Tibial artery (tissue), 4 donors: ENCODE measurements at regions not wholly inside any gene's neighbourhood (a gene's known extent, or its start where the extent isn't known, plus 50 kb on each side); places are given as distances from the start of the nearest gene placed in this dataset.

Experiments used
- DNase-seq, 2 donors: peaks; one replicate each; pipeline ENCODE4 v3.0.0-alpha.2; 2019
- H3K27ac ChIP-seq, 2 donors: fragments of 200-600 bp; sonication (generic) in 1 of 2; 1 replicate in 1 of 2; 2 replicates in 1 of 2; pipeline ENCODE4 v1.5.1; 2018 to 2019; ENCODE audit warnings: mild to moderate bottlenecking in 1 of 2
- H3K27me3 ChIP-seq, 2 donors: fragments of 200-600 bp; sonication (generic) in 1 of 2; one replicate each; pipeline versions ENCODE4 v1.5.1 to v1.6.0; 2016 to 2019
- H3K36me3 ChIP-seq, 3 donors: fragments of 200-600 bp; sonication (generic) in 2 of 3; one replicate each; pipeline ENCODE4 v1.5.1; 2016 to 2019; ENCODE audit warnings: mild to moderate bottlenecking in 2 of 3
- H3K4me1 ChIP-seq, 4 donors: fragments of 200-600 bp; sonication (generic) in 2 of 4; 1 replicate in 3 of 4; 2 replicates in 1 of 4; pipeline ENCODE4 v1.5.1; 2016 to 2019
- H3K4me3 ChIP-seq, 2 donors: fragments of 200-600 bp; sonication (generic) in 1 of 2; 1 replicate in 1 of 2; 2 replicates in 1 of 2; pipeline ENCODE4 v1.5.1; 2018 to 2019; ENCODE audit warnings: mild to moderate bottlenecking in 2 of 2
- H3K9me3 ChIP-seq, 3 donors: fragments of 200-600 bp; sonication (generic) in 1 of 3; one replicate each; pipeline ENCODE4 v1.5.1; 2016 to 2019
- CTCF ChIP-seq, 2 experiments: fragments of 200-600 bp in 1 of 2; fragments of 450-650 bp in 1 of 2; IDR thresholded peaks; one replicate each; pipeline ENCODE4 v1.5.1; 2017 to 2019; ENCODE audit warnings: antibody characterized with exemption in 2 of 2, mild to moderate bottlenecking in 1 of 2, moderate library complexity in 1 of 2
- intact Hi-C: fragments of 100-400 bp; cut with DNase I; formaldehyde crosslinking; loops from one replicate; pipeline ENCODE4 v1.15.0; 2023; ENCODE audit warnings: low total_unique reads

GRCh38 chr5:143559586-143560109 is 156.2 kb upstream of the NR3C1 start:
- intact Hi-C loops: no loop called here
- Histone ChIP-seq H3K9me3 (no peaks in the 10 kb centered on the region), H3K4me1 (peaks cover 0 to 30% (median 6%) of the 10 kb centered on the region in 4 donors), H3K36me3 (no peaks in the 10 kb centered on the region), H3K27me3 (no peaks in the 10 kb centered on the region), H3K27ac (no peak overlapping the region), H3K4me3 (no peak overlapping the region)
- no peak for DNase-seq
- no peak for TF ChIP-seq CTCF (IDR thresholded peaks at IDR 0.05)

- Histone ChIP-seq H3K27ac (no peak overlapping the region), H3K9me3 (no peaks in the 10 kb centered on the region), H3K36me3 (no peaks in the 10 kb centered on the region), H3K27me3 (no peaks in the 10 kb centered on the region), H3K4me1 (peaks cover 0 to 28% (median under 1%) of the 10 kb centered on the region in 4 donors), H3K4me3 (no peak overlapping the region)
- TF ChIP-seq CTCF (IDR thresholded peaks at IDR 0.05): no peak
- DNase-seq: no peak
- intact Hi-C loops: no loop called here
Measured at GRCh38 chr5:143558048-143558447, 154.6 kb upstream of the NR3C1 start.

- H3K36me3 ChIP-seq: no peaks in the 10 kb centered on the region
- no peaks in the 10 kb centered on the region for H3K27me3 ChIP-seq
- H3K27ac ChIP-seq: peak overlapping the region in 1 of 2 donors; percentile 16
- DNase-seq: no peak
- intact Hi-C loops: no loop called here
- peaks cover 0 to 20% (median 0%) of the 10 kb centered on the region in 4 donors for H3K4me1 ChIP-seq
- no peak for TF ChIP-seq CTCF (IDR thresholded peaks at IDR 0.05)
- H3K9me3 ChIP-seq: no peaks in the 10 kb centered on the region
- no peak overlapping the region for H3K4me3 ChIP-seq
Measured at GRCh38 chr5:143557061-143557818, 153.8 kb upstream of the NR3C1 start.

- Histone ChIP-seq H3K27ac (no peak overlapping the region), H3K4me1 (peaks cover 0 to 20% (median 0%) of the 10 kb centered on the region in 4 donors)
- intact Hi-C loops: no loop called here
Measured at GRCh38 chr5:143554918-143555477, 151.5 kb upstream of the NR3C1 start.

GRCh38 chr5:143554187-143554717 is 150.8 kb upstream of the NR3C1 start:
- intact Hi-C loops: no loop called here
- Histone ChIP-seq H3K27me3 (no peaks in the 10 kb centered on the region), H3K9me3 (no peaks in the 10 kb centered on the region), H3K4me1 (peaks cover 0 to 20% (median 0%) of the 10 kb centered on the region in 4 donors), H3K27ac (no peak overlapping the region), H3K36me3 (no peaks in the 10 kb centered on the region), H3K4me3 (no peak overlapping the region)
- TF ChIP-seq CTCF (IDR thresholded peaks at IDR 0.05): no peak
- DNase-seq: no peak

More at GRCh38 chr5:143554918-143555477, 151.5 kb upstream of the NR3C1 start:
- no peak overlapping the region for H3K4me3 ChIP-seq
- no peaks in the 10 kb centered on the region for H3K9me3 ChIP-seq
- DNase-seq: no peak
- TF ChIP-seq CTCF (IDR thresholded peaks at IDR 0.05): no peak
- H3K27me3 ChIP-seq: no peaks in the 10 kb centered on the region
- no peaks in the 10 kb centered on the region for H3K36me3 ChIP-seq
